ENCODE measurements at regions not wholly inside any gene's neighbourhood (a gene's known extent, or its start where the extent isn't known, plus 50 kb on each side); places are given as distances from the start of the nearest gene placed in this dataset.
"Not testable (repeated sequence)": the region's sequence is repeated elsewhere in the genome, so short reads cannot be mapped to it uniquely, and the experiment has no call there.

DNA sequence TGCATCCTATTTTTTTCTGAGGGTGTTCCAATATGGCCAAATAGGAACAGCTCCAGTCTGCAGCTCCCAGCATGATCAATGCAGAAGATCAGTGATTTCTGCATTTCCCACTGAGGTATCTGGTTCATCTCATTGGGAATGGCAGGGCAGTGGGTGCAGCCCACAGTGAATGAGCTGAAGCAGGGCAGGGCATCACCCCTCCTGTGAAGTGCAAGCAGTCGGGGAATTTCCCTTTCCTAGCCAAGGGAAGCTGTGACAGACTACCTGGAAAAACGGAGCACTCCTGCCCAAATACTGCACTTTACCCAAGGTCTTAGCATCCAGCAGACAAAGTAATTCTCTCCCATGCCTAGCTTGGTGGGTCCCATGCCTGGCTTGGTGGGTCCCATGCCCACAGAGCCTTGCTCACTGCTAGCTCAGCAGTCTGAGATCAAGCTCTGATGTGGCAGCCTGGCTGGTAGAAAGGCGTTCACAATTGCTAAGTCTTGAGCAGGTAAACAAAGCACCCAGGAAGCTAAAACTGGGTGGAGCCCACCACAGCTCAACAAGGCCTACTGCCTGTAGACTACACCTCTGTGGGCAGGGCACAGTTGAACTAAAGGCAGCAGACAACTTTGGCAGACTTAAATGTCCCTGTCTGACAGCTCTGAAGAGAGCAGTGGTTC, 352.0 kb downstream of the CDY1B start:
- H3K27ac Mint-ChIP-seq; H3K36me3 Mint-ChIP-seq (ENCODE audit: low read depth); DNase-seq; CTCF ChIA-PET; H3K4me1 Mint-ChIP-seq; H3K27me3 Mint-ChIP-seq; ATAC-seq; H3K4me3 Mint-ChIP-seq; POLR2A ChIA-PET; H3K9me3 Mint-ChIP-seq (ENCODE audit: low read depth); intact Hi-C loops (cut with DNase I, micrococcal nuclease): not testable (repeated sequence)

DNA sequence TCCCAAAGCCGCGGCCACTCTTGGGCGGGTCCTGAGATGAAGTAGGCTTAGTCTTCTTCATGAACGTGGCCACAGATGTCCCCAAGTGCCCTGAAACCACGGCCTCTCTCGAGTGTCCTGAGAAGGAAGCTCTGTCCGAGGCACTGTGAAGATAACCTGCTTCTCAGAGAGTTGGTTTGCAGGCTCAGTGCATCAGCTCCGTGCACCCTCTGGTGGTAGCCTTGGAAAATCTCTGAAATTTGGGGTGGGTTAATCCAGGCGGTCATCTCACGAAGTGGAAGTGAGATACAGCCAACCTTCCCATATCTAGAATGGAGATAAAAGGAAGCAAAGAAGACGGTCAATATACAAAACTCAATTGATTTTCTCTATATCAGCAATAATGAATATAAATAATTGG, 365.9 kb downstream of the CDY1B start:
- H3K27ac Mint-ChIP-seq; H3K9me3 Mint-ChIP-seq (ENCODE audit: low read depth); POLR2A ChIA-PET; H3K36me3 Mint-ChIP-seq (ENCODE audit: low read depth); H3K4me1 Mint-ChIP-seq; ATAC-seq; intact Hi-C loops (cut with DNase I, micrococcal nuclease); CTCF ChIA-PET; DNase-seq; H3K4me3 Mint-ChIP-seq; H3K27me3 Mint-ChIP-seq: not testable (repeated sequence)

DNA sequence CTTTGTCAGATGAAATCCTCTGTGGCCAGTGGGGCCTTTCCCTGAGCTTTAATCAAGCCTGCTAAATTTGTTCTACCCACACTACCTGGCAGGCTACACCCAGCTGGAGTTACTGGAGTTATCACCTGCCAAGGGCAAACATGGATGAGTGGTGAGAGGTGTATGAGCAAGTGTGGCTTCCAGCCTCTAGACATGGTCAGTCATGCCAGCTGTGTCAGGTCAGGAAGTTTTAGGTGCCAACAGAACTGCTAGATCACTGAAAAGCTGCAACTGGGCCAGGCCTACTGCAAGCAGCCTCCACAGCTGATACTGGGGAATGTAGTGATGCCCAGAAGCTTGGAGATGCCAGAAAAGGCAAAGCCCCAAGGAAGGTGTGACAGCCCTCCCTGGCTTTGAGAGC, 378.0 kb downstream of the CDY1B start:
- intact Hi-C loops (cut with DNase I, micrococcal nuclease); POLR2A ChIA-PET; H3K9me3 Mint-ChIP-seq (ENCODE audit: low read depth); DNase-seq; H3K27ac Mint-ChIP-seq; CTCF ChIA-PET; ATAC-seq; H3K27me3 Mint-ChIP-seq; H3K36me3 Mint-ChIP-seq (ENCODE audit: low read depth); H3K4me1 Mint-ChIP-seq; H3K4me3 Mint-ChIP-seq: not testable (repeated sequence)

DNA sequence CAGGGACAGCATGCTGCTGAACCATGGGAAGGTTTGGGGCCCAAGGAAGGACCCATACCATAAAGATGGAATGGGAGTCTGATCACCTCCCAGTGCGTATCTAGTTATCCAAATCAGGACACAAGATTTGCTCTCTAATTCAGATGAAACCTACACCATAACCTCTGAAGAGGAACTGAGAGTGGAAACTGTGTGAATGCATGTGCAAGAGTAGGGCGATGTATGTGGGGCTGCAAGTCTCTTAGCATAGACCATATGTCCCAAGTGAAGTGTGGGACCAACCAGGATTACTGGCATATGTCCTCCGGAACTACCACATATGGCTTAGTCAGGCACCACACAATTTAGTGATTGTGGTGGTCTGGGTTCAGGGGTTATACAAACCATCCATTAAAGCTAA, 403.0 kb downstream of the DAZ2 start:
- DNase-seq; H3K36me3 Mint-ChIP-seq (ENCODE audit: low read depth); H3K27me3 Mint-ChIP-seq; H3K9me3 Mint-ChIP-seq (ENCODE audit: low read depth); H3K4me3 Mint-ChIP-seq; H3K27ac Mint-ChIP-seq; POLR2A ChIA-PET; ATAC-seq; CTCF ChIA-PET; H3K4me1 Mint-ChIP-seq; intact Hi-C loops (cut with DNase I, micrococcal nuclease): not testable (repeated sequence)

DNA sequence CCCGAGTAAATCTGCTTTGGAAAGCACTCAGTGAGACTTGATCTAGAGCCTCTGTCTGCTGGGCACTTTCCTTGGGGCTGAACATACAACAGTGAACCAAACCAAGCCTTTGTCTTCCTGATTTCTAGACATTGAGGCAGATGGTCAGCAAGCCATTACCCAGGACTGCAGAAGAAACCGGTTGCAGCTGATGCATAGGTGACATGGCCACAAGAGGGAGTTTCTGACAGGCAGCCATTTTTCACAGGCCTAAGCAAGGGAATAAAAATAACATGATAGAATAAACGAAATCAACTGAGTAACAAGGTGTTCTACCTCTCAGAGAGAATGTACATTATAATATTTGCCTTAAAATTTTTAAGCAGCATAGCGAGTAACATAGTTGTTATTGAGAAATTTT, 391.1 kb downstream of the DAZ2 start:
- DNase-seq; H3K36me3 Mint-ChIP-seq (ENCODE audit: low read depth); H3K27ac Mint-ChIP-seq; H3K9me3 Mint-ChIP-seq (ENCODE audit: low read depth); intact Hi-C loops (cut with DNase I, micrococcal nuclease); H3K4me1 Mint-ChIP-seq; ATAC-seq; H3K4me3 Mint-ChIP-seq; H3K27me3 Mint-ChIP-seq; POLR2A ChIA-PET; CTCF ChIA-PET: not testable (repeated sequence)

DNA sequence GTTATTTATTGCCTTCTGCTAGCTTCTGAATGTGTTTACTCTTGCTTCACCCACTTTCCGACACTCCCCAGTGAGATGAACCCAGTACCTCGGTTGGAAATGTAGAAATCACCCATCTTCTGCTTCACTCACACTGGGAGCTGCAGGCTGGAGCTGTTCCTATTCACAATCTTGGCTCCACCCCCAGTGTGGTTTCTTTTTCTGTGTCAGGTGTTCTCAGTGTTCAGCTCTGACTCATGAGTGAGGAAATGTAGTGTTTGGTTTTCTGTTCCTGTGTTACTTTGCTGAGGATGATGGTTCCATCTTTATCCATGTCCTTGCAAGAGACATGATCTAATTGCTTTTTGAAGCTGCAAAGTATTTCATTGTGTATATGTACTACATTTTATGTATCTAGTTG, 377.2 kb downstream of the DAZ2 start:
- H3K4me1 Mint-ChIP-seq; H3K36me3 Mint-ChIP-seq (ENCODE audit: low read depth); POLR2A ChIA-PET; H3K9me3 Mint-ChIP-seq (ENCODE audit: low read depth); H3K27me3 Mint-ChIP-seq; H3K27ac Mint-ChIP-seq; CTCF ChIA-PET; H3K4me3 Mint-ChIP-seq; intact Hi-C loops (cut with DNase I, micrococcal nuclease); DNase-seq: not testable (repeated sequence)
- ATAC-seq: peak; percentile 78

DNA sequence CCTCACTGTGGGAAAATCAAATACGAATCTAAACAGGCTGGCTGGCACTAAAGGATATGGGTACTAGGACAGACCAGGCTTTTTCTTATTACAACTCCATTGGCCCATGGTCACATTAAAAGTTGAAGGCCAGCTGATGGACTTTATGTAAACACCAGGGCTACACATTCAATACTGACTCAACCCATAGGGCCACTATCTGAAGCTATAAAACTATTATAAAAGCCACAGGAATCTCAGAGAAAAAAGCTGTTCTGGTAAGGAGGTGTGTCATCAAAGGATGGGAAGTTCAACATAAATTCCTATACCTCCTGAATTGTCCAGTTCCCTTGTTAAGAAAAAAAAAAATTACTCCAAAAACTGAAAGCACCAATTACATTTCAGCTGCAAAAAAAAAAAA, 370.9 kb downstream of the DAZ2 start:
- H3K36me3 Mint-ChIP-seq (ENCODE audit: low read depth); H3K27ac Mint-ChIP-seq; CTCF ChIA-PET; H3K27me3 Mint-ChIP-seq; H3K9me3 Mint-ChIP-seq (ENCODE audit: low read depth); DNase-seq; ATAC-seq; intact Hi-C loops (cut with DNase I, micrococcal nuclease); POLR2A ChIA-PET; H3K4me1 Mint-ChIP-seq; H3K4me3 Mint-ChIP-seq: not testable (repeated sequence)

DNA sequence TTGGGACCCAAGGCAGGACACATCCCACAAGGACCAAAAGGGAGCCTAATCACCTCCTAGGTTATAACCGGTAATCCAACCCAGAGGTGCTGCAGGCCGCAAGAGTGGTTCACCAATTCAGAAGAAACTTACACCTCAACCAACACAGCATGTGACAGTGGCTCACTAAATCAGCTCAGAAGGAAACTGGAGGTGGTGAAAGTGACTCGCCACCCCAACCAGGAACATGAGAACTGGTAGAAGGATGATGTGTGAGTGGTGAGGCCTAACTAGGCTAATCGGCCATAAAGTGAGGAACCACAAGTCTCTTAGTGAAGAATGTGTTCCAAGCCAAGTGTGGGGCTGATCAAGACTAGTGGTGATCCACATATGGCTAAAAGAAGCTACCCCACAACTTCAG, 369.1 kb downstream of the DAZ2 start:
- POLR2A ChIA-PET; H3K4me3 Mint-ChIP-seq; H3K27ac Mint-ChIP-seq; DNase-seq; H3K9me3 Mint-ChIP-seq (ENCODE audit: low read depth); intact Hi-C loops (cut with DNase I, micrococcal nuclease); CTCF ChIA-PET; H3K4me1 Mint-ChIP-seq; H3K27me3 Mint-ChIP-seq; H3K36me3 Mint-ChIP-seq (ENCODE audit: low read depth): not testable (repeated sequence)
- ATAC-seq: peak; percentile 44
